IPS DF 19.7 (cell line): ENCODE measurements at regions not wholly inside any gene's neighbourhood (a gene's known extent, or its start where the extent isn't known, plus 50 kb on each side); places are given as distances from the start of the nearest gene placed in this dataset.

Experiments used
- DNase-seq: peaks from one replicate; pipeline ENCODE4 v3.0.0-alpha.2; 2013; ENCODE audit warnings: low read depth, low spot score

DNA sequence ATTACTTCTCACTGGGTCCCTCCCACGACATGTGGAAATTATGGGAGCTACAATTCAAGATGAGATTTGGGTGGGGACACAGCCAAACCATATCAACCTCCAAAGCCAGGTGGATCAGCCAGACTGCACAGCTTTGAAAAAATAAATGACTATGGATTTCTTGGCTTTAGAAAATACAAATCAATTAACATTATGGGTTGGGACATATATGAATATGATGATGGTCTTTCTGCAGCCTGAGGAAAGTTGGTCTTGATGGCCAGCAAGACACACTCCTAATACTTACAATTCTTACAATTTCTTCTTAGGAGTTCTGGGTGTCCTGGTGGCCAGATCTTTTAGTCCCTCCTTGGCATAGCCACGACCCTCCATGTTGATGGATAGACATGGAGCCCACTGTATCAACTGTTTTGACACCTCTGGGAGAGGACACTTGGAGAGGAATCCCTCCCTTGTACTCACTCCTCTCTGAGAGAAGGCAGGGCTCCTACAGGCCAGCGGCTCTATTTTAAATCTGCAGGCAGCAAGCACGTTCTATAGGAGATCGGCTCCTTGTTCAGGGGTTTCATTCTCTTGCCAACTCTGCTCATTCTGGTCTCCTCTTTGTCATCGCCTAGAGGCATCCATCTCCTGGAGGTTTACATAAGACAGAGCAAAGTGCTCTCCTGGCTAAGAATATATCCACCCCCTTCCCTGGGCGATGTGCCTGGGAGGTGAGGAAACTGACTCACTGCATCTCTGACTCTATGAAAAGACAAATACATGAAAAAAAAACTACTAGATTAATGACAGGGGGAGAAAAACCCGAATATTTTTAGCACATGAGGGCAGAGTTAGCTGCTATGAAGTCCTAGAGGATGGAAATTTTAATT is 145.9 kb downstream of the CARTPT start:
- no peak for DNase-seq

DNA sequence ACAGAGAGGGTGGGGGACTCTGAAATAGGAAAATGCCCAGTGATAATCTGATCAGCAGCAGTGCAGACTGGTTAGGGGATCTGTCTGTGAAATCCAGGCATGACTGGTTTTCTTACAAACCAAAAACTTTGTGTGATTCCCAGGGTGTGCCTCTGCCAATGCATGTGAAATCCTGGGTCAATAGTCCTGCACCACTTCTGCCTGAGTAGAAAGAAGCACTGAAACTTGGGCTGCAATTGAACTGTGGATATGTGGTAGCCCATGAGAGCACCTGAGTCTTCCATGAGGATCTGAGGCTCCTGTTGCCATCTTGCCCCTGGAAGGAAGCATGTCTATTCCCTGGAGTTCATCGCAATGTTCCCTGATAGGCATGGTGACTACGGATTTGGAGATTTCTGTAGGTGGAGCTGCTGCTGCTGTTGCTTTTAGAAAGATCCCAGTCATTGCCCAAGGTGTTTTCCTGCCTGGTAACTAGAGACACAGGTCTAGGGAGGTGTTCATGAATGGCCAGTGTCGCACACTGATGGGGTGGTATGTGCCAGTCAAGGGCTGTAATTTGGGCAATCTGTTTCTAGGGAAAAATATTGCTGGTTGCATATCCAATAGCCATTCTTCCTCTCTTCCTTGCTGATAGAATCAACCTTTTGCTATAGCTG is 146.7 kb downstream of the CARTPT start:
- no peak for DNase-seq

DNA sequence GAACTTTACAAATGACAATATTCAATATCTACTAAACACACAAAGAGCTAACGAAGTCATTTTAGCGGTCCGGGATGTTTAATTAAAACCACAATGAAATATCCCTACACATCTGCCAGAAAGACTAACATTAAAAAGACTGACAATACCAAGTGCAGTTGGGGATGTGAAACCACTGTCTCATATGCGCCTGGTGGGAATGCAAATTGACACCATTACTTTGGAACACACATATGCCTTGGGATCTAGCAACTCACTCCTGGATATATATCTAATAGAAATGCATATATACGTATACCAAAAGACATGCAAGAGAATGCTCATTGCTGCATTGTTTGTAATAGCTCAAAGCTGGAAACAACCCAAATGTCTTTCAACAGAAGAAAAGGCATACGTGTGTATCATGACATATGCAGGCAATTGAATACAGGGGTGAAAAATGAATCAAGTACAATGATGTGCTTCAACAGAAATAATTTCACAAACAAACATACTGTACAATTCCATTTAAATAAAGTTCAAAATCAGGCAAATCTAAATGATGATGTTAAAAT is 153.3 kb downstream of the CARTPT start:
- no peak for DNase-seq

DNA sequence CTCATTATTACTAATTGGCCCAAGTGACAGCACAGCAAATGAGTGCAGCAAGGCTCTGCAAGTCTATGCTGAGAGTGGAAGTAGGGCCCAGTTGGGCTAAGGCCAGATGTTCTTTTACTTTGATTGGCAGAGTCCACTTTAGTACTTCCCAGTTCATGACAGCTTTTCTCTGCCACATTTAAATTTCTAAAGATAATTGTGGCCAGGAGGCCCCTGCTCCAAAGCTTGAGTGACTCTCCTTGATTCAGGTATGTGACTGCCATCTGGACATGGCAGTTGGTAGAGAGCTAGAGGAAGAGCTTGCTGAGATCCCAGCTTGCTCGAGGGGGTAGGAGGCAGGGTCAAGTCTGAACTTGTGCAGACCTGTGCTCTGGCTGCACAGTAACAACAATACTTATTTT is 154.1 kb downstream of the CARTPT start:
- no peak for DNase-seq

DNA sequence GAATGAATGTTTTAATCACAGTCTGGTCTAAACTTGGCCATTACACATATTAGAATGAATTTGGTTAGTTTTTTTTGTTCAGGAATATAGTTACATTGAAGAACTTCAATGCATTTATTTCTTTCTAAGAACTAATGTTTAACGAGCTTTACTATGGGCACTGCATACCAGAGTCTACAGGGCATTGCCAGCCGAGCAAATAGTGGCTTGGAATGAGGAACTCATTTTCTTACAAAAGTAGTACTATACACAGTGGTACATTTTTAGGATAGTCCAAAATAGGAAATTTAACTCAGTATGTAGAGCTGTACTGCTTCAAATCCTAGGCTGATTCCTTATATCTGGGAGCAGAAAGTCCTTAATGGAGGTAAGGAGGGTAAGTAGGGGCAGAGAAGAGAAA is 155.4 kb downstream of the CARTPT start:
- DNase-seq: no peak

DNA sequence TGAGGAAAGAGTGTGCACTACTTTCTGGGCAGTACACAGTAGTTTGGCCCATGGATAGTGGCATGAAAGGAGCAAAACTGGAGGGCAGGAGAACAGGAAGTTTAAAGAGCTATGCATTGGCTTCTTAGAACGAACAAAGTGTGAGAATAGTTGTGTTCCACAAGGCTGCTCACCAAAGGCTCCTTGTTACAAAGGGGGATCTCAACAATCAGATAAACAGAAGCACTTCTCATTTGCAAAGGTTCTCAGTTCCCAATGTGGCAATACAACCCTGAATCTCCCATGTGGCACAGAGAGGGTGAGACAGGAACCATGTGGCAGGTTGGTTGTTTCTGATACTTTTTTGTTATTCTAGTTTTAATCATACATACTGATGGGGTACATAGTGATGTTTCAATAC is 158.4 kb downstream of the CARTPT start:
- no peak for DNase-seq

DNA sequence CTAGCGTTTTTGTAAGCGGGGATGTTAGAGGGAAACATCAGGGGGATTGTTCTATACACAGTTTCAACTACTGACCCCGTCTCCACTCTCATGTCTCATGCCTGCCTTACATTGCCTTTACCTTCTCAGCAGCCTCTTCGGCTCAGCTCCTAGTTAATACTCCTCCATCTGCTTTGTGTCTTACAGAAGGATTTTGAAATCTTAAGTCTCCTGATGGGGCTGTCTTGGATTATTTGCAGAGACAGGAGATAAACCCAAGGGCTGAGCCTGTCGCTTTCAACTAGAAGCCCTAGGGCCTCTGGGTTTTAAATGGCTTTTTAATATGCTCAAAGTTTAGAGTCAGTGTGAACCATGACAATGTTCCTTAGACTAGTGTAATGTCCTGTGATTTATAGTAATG is 161.5 kb downstream of the CARTPT start:
- DNase-seq: no peak

DNA sequence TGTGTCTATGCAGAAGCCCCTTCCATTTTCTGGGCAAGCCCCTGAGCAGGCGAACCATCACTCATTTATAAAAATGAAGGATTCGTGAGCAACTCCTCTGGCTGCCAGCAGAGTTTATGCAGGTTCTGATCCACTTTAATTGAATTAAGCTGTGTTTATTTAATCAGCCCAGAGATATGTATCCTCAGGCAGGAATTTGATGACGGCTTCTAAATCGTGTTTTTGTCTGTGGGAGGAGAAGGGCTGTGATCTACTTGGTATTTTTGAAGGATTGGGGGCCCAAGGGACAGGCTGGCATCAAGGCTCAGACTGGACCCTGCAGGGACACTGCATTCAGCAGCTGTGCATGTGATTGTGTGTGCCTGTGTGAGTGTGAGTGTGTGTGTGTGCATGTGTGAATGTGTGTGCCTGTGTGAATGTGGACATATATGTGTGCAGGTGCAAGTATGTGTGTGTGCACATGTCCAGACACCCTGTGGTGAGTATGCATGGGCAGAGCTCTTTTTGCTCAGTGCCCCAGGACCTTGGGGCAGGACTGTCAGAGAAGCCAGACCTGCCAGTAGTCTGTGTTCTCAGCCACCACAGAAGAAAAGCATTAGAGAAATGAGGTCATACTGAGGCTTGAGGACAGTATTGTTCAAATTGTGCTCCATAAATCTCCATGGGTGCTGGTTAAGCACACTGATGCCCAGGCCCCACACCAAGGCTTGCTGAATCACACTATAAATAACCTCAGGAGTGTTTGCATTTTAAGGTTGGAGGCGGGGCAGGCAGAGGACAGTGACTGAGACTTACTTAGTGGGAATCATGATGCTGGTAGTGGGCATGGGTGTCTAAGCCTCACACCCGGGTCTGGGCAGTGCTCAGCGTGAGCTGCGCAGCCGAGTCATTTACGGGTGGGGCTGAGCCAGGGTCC is 164.0 kb downstream of the CARTPT start:
- DNase-seq: no peak

DNA sequence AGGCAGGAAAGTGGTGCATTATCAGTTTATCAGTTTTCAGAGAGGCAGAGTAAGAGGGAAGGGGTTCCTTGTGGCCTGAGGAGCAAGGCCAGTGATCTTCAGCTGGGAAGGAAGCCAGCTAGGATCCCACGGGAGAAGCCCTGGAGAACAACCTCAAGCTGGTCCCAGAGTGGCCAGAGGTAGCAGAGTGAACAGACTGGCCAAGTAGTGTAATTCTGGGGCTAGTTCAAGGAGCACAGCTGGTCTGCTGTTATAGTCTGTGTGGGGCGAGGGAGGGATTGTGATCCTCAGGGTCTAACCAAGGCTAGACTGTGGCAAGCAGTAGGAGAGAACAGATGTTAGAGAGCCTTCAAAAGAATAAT is 164.6 kb downstream of the CARTPT start:
- no peak for DNase-seq

DNA sequence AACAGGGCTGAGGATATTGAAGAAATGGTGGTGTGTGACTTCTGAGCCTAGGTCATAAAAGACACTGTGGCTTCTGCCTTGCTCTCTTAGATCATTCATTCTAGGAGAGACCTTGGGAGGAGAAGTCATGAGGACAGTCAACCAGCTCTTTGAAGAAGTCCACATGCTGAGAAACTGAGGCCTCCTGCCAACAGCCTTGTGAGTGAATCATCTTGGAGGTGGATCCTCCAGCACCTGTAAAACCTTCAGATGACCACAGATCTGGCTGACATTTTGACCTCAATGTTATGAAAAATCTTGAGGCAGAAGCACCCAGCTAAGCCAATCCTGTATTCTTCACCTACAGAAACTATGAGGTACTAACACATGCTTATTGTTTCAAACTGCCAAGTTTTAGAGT is 165.9 kb downstream of the CARTPT start:
- DNase-seq: no peak

DNA sequence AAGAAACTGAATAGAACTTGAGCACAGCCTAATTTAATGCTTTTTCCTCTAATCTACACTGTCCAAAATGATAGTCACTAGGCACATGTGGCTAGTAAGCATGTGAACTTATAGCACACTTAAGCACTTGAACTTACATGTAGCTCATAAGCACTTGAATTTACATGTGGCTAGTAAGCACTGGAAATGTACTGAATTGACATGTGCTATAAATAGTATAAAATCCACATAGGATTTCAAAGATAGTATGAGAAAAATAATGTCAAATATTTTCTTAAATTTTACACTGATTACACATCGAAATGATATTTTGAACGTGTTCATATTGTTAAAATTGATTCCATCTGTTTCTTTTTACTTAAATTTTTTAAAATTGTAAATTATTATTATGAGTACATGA is 167.3 kb downstream of the CARTPT start:
- no peak for DNase-seq

DNA sequence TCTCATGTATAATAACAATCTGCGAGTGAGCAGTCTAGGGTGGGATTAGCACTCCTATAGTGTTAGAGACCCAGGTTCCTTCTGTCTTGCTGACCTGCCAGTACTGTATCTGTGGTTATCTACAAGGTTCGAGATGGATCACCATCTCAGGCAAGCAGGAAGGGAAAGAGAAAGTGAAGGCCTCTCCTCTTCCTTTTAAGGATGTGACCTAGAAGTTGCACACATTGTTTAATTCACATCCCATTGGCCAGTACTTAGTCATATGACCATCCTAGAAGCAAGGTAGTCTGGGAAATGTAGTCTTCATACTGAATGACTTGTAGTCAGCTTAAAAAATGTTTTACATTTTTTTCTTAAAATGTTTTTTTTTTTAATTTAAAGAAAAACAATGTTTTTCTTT is 168.6 kb downstream of the CARTPT start:
- peak; percentile 59 for DNase-seq

DNA sequence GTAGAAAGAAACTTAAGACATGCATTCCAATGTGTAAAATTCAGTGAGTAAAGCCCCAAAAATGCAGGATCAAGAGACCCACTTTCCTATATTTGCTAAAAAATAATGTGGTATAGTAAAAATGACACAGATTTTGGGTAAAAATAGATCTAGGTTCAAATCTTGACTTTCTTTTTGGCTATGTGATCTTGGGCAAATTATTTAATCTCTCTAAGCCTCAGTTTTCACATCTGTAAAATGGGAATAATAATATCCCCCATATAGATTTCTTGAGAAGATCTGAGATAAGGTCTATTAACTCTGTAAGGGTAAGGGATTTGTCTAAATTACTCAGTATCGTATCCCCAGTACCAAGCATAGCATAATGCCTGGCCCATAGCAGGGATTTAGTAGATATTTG is 172.3 kb downstream of the CARTPT start:
- DNase-seq: no peak

DNA sequence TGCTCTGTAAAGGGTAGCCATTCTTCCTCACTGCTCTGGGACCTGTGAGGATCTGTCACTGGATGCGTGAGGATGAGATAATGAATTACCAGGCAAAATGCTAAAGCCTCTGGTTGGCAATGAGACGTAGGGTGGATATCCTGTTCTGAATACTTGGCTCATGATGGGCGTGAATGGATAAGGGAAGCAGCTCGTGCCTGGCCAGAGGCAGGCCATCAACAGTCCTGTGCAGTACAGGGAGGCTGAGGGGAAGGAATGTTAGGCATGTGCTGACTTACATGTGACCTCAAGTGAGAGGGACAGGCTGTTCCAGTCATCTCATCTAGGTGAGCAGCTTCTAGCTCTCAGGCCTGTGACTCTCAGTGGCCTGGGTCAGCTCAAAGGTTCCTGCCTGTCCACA is 172.8 kb downstream of the CARTPT start:
- peak; percentile 35 for DNase-seq

DNA sequence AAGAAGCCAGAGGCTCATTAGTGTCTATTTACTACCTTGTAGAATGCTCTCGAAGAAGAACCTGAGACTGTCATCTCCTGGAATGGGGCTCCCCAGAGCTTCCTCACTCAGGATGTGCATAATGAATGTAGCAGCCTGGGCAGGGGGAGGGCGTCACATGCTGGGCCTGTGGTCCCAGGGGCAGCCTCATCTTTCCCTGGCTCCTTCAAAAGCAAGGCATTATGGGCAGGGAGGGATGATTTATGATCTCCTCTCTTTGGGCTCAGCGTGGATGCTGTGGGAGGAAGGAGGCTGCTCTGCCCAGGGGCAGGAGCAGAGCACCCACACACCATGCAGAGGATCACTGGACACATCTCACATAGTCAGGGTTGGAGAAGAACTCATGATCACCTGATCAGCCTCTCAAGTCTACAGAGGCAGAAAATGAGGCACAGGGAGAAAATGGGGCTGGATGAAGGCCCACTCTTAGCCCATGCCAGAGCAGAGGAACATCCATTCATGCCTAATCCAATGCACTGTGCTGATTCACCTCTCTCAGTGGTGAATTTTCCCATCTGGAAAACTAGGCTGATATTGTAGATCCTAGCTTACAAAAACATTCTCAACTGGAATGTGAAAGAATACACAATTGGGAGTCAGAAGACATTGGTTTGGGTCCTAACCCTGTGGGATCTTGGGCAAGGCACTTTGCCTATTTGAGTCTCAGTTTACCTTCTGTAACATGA is 173.7 kb downstream of the CARTPT start:
- no peak for DNase-seq

DNA sequence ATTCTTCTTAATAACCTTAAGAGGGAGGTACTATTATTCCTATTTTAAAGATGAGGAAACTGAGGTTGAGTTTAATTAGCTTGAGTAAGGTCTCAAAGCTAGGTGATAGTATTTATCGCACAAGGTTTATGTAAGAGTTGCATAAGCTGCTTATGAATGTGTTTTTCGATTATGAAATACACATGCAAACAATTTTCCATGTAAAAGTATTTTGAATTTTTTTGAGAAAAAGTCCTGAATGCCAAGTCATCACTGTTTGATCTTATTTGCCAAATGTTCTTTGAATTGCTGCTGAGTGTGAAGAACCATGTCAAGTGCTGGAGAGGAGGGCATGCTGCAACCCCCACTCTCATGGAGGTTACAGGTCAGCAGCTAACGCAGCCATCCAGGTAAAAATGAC is 174.4 kb downstream of the CARTPT start:
- no peak for DNase-seq

DNA sequence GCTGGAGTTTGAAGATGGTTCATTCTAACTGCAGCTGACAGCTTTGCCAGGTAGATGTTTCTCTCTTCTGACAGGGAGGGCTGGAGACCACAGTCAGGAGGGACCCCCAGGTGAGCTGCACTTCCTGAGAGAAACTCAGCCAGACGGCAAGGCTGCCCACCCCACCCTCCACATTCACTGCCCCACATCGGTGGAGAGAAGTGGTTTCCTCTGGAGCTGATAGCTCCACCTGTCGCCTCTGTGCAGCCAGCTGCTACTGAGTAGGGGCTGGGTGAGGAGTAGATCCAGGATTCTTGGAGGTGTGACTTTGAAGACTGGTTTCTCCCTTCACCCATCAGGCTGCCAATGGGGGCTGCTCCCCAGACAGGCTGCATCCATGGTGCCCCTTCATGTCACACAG is 175.0 kb downstream of the CARTPT start:
- no peak for DNase-seq

DNA sequence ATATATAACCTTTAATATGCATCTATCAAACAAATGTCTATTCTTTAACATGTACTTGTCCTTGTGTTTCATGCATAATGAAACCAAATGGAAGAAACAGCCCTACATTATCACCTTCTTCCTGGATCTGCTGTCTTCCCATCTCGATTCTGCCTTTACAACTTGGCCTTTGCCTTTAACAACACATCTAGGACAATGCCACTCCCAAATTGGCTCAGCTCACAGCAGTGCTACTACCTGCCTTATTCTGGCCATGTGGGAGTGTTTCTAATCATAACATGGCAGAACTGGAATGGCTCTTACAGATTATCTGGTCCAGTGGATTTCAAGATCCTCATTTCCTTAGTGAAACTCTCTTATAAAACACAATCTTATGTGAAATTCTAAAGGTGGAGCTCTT is 176.5 kb downstream of the CARTPT start:
- no peak for DNase-seq

DNA sequence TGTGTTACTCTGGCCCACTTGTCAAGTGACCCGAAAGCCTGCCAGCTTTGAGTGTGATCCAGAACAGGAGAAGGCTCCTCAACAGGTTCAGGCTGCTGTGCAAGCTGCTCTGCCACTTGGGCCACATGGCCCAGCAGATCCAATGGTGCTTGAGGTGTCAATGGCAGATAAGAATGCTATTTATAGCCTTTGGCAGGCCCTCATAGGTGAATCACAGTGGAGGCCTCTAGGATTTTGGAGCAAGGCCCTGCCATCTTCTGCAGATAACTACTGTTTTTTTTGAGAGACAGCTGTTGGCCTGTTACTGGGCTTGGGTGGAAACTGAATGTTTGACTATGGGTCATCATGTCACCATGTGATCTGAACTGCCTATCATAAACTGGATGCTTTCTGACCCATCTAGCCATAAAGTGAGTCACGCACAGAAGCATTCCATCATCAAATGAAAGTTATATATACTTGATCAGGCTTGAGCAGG is 180.8 kb downstream of the CARTPT start:
- DNase-seq: no peak

DNA sequence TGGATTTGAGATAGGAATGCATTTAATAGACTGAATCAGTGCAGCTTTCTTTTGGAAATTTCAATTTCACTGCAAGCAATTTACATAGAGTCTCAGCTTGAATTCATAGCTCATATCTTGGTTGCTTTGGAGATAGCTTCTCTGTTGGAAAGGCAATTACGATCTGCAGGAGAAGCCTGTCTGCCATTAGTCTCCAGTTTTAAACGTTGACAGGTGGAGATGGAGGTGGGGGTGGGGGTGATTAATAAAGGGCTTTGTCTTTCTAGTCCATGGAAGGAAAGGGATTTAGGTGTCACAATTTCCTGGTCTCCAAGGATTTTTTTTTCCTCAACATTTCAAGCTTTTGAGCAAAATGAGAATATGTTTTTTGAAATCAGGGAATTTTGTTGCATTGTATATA is 184.7 kb downstream of the CARTPT start:
- no peak for DNase-seq

DNA sequence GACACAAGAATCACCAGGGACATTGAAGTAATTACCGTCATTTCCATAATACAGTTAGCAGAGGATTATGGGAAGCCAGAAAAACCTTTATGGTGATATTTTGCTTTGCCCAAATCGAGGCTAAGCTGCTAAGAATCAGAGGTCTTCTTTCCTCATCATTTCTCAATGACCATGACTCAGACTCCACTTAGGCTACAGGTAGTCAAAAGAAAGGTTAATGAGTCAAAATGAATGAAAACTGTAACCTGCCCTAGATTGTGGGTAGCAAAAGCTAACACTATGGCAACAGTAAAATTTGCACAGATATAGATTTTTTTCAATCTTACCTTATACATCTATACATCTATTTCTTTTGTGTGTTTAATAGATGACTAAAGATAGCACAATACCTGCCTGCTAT is 185.8 kb downstream of the CARTPT start:
- no peak for DNase-seq
